GM06990 (cell line): ENCODE measurements at regions not wholly inside any gene's neighbourhood (a gene's known extent, or its start where the extent isn't known, plus 50 kb on each side); places are given as distances from the start of the nearest gene placed in this dataset.

ENCODE experiments used
- DNase-seq: peaks from one replicate; pipeline ENCODE4 v3.0.0-alpha.2; 2011; ENCODE audit not compliant: insufficient read length; ENCODE audit errors: extremely low read depth
- H3K27me3 ChIP-seq: replicated peaks from 2 replicates; pipeline ENCODE4 v1.6.0; 2011; ENCODE audit warnings: low read length; ENCODE audit not compliant: control insufficient read depth, insufficient read depth
- H3K36me3 ChIP-seq: 2 replicates; pipeline ENCODE4 v1.5.1; 2011; ENCODE audit warnings: low read length; ENCODE audit not compliant: control insufficient read depth, insufficient read depth
- H3K4me3 ChIP-seq: replicated peaks from 2 replicates; pipeline ENCODE4 v1.5.1; 2011; ENCODE audit warnings: low read depth, mild to moderate bottlenecking, control low read depth, low read length
- CTCF ChIP-seq: IDR thresholded peaks from 2 replicates; pipeline ENCODE4 v1.5.1; 2011; ENCODE audit warnings: low read length, control low read depth, mild to moderate bottlenecking, inconsistent platforms; ENCODE audit not compliant: insufficient read depth, poor library complexity, severe bottlenecking

GRCh38 chr9:80040457-80040856 lies 468.7 kb downstream of the TLE4 start:
- Histone ChIP-seq H3K36me3 (no peaks in the 10 kb centered on the region), H3K4me3 (no peak overlapping the region), H3K27me3 (no peaks in the 10 kb centered on the region)
- no peak for TF ChIP-seq CTCF
- DNase-seq: no peak

- no peak overlapping the region for H3K4me3 ChIP-seq
- H3K27me3 ChIP-seq: no peaks in the 10 kb centered on the region
- DNase-seq: no peak
- no peaks in the 10 kb centered on the region for H3K36me3 ChIP-seq
- TF ChIP-seq CTCF: no peak
Observed at GRCh38 chr9:80030801-80031200, 459.0 kb downstream of the TLE4 start.

- no peak for DNase-seq
- H3K36me3 ChIP-seq: no peaks in the 10 kb centered on the region
- no peak for TF ChIP-seq CTCF
- H3K27me3 ChIP-seq: no peaks in the 10 kb centered on the region
- H3K4me3 ChIP-seq: no peak overlapping the region
Observed at GRCh38 chr9:80028501-80028900, 456.7 kb downstream of the TLE4 start.

GRCh38 chr9:80025796-80026520 lies 454.2 kb downstream of the TLE4 start:
- DNase-seq: no peak
- no peaks in the 10 kb centered on the region for H3K27me3 ChIP-seq
- H3K4me3 ChIP-seq: no peak overlapping the region
- no peaks in the 10 kb centered on the region for H3K36me3 ChIP-seq
- TF ChIP-seq CTCF: no peak

- no peak overlapping the region for H3K4me3 ChIP-seq
- no peak for DNase-seq
Observed at GRCh38 chr9:80025131-80025530, 453.4 kb downstream of the TLE4 start.

More at GRCh38 chr9:80025131-80025530, 453.4 kb downstream of the TLE4 start:
- H3K36me3 ChIP-seq: no peaks in the 10 kb centered on the region
- no peak for TF ChIP-seq CTCF
- H3K27me3 ChIP-seq: no peaks in the 10 kb centered on the region
